ENCODE measurements at regions not wholly inside any gene's neighbourhood (a gene's known extent, or its start where the extent isn't known, plus 50 kb on each side); places are given as distances from the start of the nearest gene placed in this dataset.
"Not testable (repeated sequence)": the region's sequence is repeated elsewhere in the genome, so short reads cannot be mapped to it uniquely, and the experiment has no call there.

GRCh38 chr2:7437716-7438632 lies 520.8 kb downstream of the RNF144A start:
- no peaks in the 10 kb centered on the region for H3K36me3 ChIP-seq (ENCODE audit: insufficient read depth, low read depth, low read length)
- H3K4me3 ChIP-seq (ENCODE audit: low read length) = no peak overlapping the region
- no peak overlapping the region for H3K9ac ChIP-seq (ENCODE audit: low read depth, low read length)
- no peaks in the 10 kb centered on the region for H3K27me3 ChIP-seq (ENCODE audit: insufficient read depth, low read length)
- no peak overlapping the region for H3K27ac ChIP-seq (ENCODE audit: low read length)
- no peaks in the 10 kb centered on the region; the same call in 1 of the 2 replicates for H3K4me1 ChIP-seq (ENCODE audit: insufficient read depth, low read length)
- peaks cover 17% of the 10 kb centered on the region; the same call in 1 of the 2 replicates for H3K9me3 ChIP-seq (ENCODE audit: insufficient read depth, low read depth, low read length)

- no peaks in the 10 kb centered on the region; the same call in 1 of the 2 replicates for H3K4me1 ChIP-seq (ENCODE audit: insufficient read depth, low read length)
- H3K27ac ChIP-seq (ENCODE audit: low read length) = no peak overlapping the region
- H3K9ac ChIP-seq (ENCODE audit: low read depth, low read length) = no peak overlapping the region
- no peak overlapping the region for H3K4me3 ChIP-seq (ENCODE audit: low read length)
- H3K36me3 ChIP-seq (ENCODE audit: insufficient read depth, low read depth, low read length) = no peaks in the 10 kb centered on the region
- H3K9me3 ChIP-seq (ENCODE audit: insufficient read depth, low read depth, low read length) = peaks cover 8% of the 10 kb centered on the region; the same call in 1 of the 2 replicates
- no peaks in the 10 kb centered on the region for H3K27me3 ChIP-seq (ENCODE audit: insufficient read depth, low read length)
Observed at GRCh38 chr2:7438855-7439254, 521.6 kb downstream of the RNF144A start.

- Histone ChIP-seq H3K36me3 (ENCODE audit: insufficient read depth, low read depth, low read length) (no peaks in the 10 kb centered on the region), H3K9ac (ENCODE audit: low read depth, low read length) (no peak overlapping the region), H3K27ac (ENCODE audit: low read length) (no peak overlapping the region), H3K27me3 (ENCODE audit: insufficient read depth, low read length) (no peaks in the 10 kb centered on the region), H3K4me3 (ENCODE audit: low read length) (no peak overlapping the region), H3K4me1 (ENCODE audit: insufficient read depth, low read length) (no peaks in the 10 kb centered on the region; the same call in 1 of the 2 replicates), H3K9me3 (ENCODE audit: insufficient read depth, low read depth, low read length) (no peaks in the 10 kb centered on the region)
Observed at GRCh38 chr2:7440977-7441376, 523.8 kb downstream of the RNF144A start.

- not testable (repeated sequence) for H3K27ac ChIP-seq (ENCODE audit: low read length); H3K36me3 ChIP-seq (ENCODE audit: insufficient read depth, low read depth, low read length); H3K9ac ChIP-seq (ENCODE audit: low read depth, low read length); H3K27me3 ChIP-seq (ENCODE audit: insufficient read depth, low read length); H3K4me3 ChIP-seq (ENCODE audit: low read length); H3K4me1 ChIP-seq (ENCODE audit: insufficient read depth, low read length); H3K9me3 ChIP-seq (ENCODE audit: insufficient read depth, low read depth, low read length)
Observed at GRCh38 chr2:7441841-7442240, 524.6 kb downstream of the RNF144A start.

- H3K27me3 ChIP-seq (ENCODE audit: insufficient read depth, low read length) = no peaks in the 10 kb centered on the region
- H3K9ac ChIP-seq (ENCODE audit: low read depth, low read length) = no peak overlapping the region
- H3K36me3 ChIP-seq (ENCODE audit: insufficient read depth, low read depth, low read length) = no peaks in the 10 kb centered on the region
- no peak overlapping the region for H3K27ac ChIP-seq (ENCODE audit: low read length)
- H3K9me3 ChIP-seq (ENCODE audit: insufficient read depth, low read depth, low read length) = no peaks in the 10 kb centered on the region
- peaks cover 3% of the 10 kb centered on the region; the same call in 1 of the 2 replicates for H3K4me1 ChIP-seq (ENCODE audit: insufficient read depth, low read length)
- H3K4me3 ChIP-seq (ENCODE audit: low read length) = no peak overlapping the region
Observed at GRCh38 chr2:7444626-7445025, 527.4 kb downstream of the RNF144A start.

- Histone ChIP-seq H3K27me3 (ENCODE audit: insufficient read depth, low read length) (no peaks in the 10 kb centered on the region), H3K27ac (ENCODE audit: low read length) (no peak overlapping the region), H3K4me1 (ENCODE audit: insufficient read depth, low read length) (peaks cover 3% of the 10 kb centered on the region; the same call in 1 of the 2 replicates), H3K9me3 (ENCODE audit: insufficient read depth, low read depth, low read length) (no peaks in the 10 kb centered on the region), H3K36me3 (ENCODE audit: insufficient read depth, low read depth, low read length) (no peaks in the 10 kb centered on the region), H3K4me3 (ENCODE audit: low read length) (no peak overlapping the region), H3K9ac (ENCODE audit: low read depth, low read length) (no peak overlapping the region)
Observed at GRCh38 chr2:7448578-7449264, 531.5 kb downstream of the RNF144A start.

DNA sequence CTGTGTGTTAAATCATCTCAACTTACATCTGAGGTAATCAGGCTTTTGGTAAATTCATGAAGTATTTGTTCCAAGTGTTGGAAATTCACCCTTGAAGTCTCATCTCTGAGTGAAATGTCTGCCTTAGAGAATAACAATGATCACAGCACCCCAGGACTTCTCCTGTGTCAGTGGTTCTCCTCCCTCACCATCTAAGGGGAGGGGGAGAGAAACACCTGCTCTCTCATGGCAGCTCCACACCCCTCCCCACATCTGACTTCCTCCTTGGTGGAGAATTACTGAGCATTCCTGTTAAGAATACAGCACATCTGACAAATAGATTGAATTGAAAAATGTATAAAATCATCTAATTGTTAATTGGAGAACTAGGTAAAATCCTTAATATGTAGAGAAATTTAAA lies 532.1 kb downstream of the RNF144A start:
- no peaks in the 10 kb centered on the region for H3K27me3 ChIP-seq (ENCODE audit: insufficient read depth, low read length)
- H3K9ac ChIP-seq (ENCODE audit: low read depth, low read length) = no peak overlapping the region
- H3K36me3 ChIP-seq (ENCODE audit: insufficient read depth, low read depth, low read length) = no peaks in the 10 kb centered on the region
- no peak overlapping the region for H3K27ac ChIP-seq (ENCODE audit: low read length)
- H3K4me3 ChIP-seq (ENCODE audit: low read length) = no peak overlapping the region
- no peaks in the 10 kb centered on the region for H3K9me3 ChIP-seq (ENCODE audit: insufficient read depth, low read depth, low read length)
- H3K4me1 ChIP-seq (ENCODE audit: insufficient read depth, low read length) = peaks cover 3% of the 10 kb centered on the region; the same call in 1 of the 2 replicates

GRCh38 chr2:7450188-7450832 lies 533.1 kb downstream of the RNF144A start:
- Histone ChIP-seq H3K9me3 (ENCODE audit: insufficient read depth, low read depth, low read length) (no peaks in the 10 kb centered on the region), H3K9ac (ENCODE audit: low read depth, low read length) (no peak overlapping the region), H3K36me3 (ENCODE audit: insufficient read depth, low read depth, low read length) (no peaks in the 10 kb centered on the region), H3K27ac (ENCODE audit: low read length) (no peak overlapping the region), H3K4me3 (ENCODE audit: low read length) (no peak overlapping the region), H3K4me1 (ENCODE audit: insufficient read depth, low read length) (peaks cover 3% of the 10 kb centered on the region; the same call in 1 of the 2 replicates), H3K27me3 (ENCODE audit: insufficient read depth, low read length) (no peaks in the 10 kb centered on the region)

DNA sequence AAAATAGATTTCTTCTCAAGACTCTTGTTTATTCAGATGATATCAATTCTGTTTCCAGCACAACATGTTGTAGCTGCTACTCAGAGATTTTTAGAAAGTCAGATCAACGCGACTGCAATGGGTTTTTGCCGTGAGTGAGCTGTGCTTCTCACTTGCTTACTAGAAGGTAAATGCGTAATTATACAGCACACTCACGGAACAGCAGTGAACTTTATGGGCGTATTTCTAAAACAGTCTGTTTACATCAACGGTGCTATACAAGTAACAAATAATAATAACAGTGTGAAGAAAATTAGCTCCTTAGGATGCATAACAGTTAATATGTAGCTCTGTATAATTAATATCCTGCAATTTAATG lies 533.6 kb downstream of the RNF144A start:
- Histone ChIP-seq H3K27ac (ENCODE audit: low read length) (no peak overlapping the region), H3K4me1 (ENCODE audit: insufficient read depth, low read length) (peaks cover 3% of the 10 kb centered on the region; the same call in 1 of the 2 replicates), H3K9me3 (ENCODE audit: insufficient read depth, low read depth, low read length) (no peaks in the 10 kb centered on the region), H3K4me3 (ENCODE audit: low read length) (no peak overlapping the region), H3K27me3 (ENCODE audit: insufficient read depth, low read length) (no peaks in the 10 kb centered on the region), H3K36me3 (ENCODE audit: insufficient read depth, low read depth, low read length) (no peaks in the 10 kb centered on the region), H3K9ac (ENCODE audit: low read depth, low read length) (no peak overlapping the region)

DNA sequence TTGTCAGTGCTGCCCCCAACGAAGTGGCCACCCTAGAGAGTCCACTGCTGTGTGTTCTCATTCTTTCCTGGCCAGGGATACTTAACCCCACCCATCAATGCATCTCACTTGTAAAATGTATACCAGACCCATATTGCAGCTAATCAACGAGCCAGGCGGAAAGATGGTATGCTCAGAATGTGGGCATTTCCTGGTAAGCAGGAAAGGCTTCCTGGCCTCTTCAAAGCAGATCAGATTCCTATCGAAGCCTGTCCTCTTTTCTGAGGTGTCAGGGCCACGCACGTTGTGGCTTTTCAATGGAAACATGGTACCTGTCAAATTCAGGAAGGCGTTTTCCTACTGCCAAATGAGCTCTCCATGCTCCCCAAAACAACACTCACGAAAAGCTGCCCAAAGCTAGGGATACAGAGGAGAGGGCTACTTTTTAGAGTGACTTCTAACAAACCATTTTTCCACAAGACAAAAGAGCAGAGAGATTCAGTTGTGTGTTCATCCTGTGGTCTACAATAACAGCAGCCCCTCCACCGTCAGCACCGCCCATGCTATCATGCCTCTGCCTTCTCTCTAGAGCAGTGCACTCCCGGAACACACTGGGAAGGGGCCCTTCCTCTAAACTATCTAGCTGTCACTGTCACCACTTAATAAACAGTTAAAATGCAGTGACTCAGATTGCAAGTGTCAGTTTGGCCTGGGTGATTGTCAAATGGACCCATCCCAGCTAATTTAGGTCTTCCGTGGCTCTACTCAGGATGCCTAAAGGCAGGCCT lies 535.1 kb downstream of the RNF144A start:
- no peaks in the 10 kb centered on the region for H3K36me3 ChIP-seq (ENCODE audit: insufficient read depth, low read depth, low read length)
- no peak overlapping the region for H3K9ac ChIP-seq (ENCODE audit: low read depth, low read length)
- no peaks in the 10 kb centered on the region for H3K27me3 ChIP-seq (ENCODE audit: insufficient read depth, low read length)
- no peak overlapping the region for H3K27ac ChIP-seq (ENCODE audit: low read length)
- H3K4me1 ChIP-seq (ENCODE audit: insufficient read depth, low read length) = peaks cover 10% of the 10 kb centered on the region; the same call in 1 of the 2 replicates
- no peaks in the 10 kb centered on the region for H3K9me3 ChIP-seq (ENCODE audit: insufficient read depth, low read depth, low read length)
- no peak overlapping the region for H3K4me3 ChIP-seq (ENCODE audit: low read length)

DNA sequence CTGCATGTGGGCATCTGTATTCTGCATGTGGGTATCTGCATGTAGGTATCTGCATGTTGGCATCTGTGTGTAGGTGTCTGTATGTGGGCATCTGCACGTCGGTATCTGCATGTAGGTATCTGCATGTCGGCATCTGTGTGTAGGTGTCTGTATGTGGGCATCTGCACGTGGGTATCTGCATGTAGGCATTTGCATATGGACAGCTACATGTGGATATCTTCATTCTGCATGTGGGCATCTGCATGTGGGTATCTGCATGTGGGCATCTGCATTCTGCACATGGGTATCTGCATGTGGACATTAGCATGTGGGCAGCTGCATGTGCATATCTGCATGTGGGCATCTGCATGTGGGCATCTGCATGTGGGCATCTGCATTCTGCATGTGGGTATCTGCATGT lies 537.4 kb downstream of the RNF144A start:
- H3K4me1 ChIP-seq (ENCODE audit: insufficient read depth, low read length) = peaks cover 7% of the 10 kb centered on the region; the same call in 1 of the 2 replicates
- H3K9ac ChIP-seq (ENCODE audit: low read depth, low read length) = no peak overlapping the region
- H3K4me3 ChIP-seq (ENCODE audit: low read length) = no peak overlapping the region
- no peak overlapping the region for H3K27ac ChIP-seq (ENCODE audit: low read length)
- no peaks in the 10 kb centered on the region for H3K27me3 ChIP-seq (ENCODE audit: insufficient read depth, low read length)
- H3K9me3 ChIP-seq (ENCODE audit: insufficient read depth, low read depth, low read length) = no peaks in the 10 kb centered on the region
- no peaks in the 10 kb centered on the region for H3K36me3 ChIP-seq (ENCODE audit: insufficient read depth, low read depth, low read length)
